GM12878 (cell line): ENCODE measurements at regions not wholly inside any gene's neighbourhood (a gene's known extent, or its start where the extent isn't known, plus 50 kb on each side); places are given as distances from the start of the nearest gene placed in this dataset.

Source experiments
- ATAC-seq: fragments of 200-7000 bp; cut with Tn5 transposase; 3 replicates; pipeline ENCODE4 v1.9.1; 2020; ENCODE audit warnings: mild to moderate bottlenecking, moderate library complexity
- BruUV-seq: library from RNA; stranded (reverse); fragments of 400-500 nt; replicated peaks from 2 replicates; lab custom pipeline; 2021; lab: Mats Ljungman, UMichigan
- CTCF ChIA-PET: fragments of 300-600 bp; sonication (Branson Sonifier 250); formaldehyde crosslinking; extraction: SDS; loops from one replicate; lab custom pipeline; 2021; ENCODE audit warnings: inconsistent platforms; lab: Yijun Ruan, JAX
- POLR2A ChIA-PET: fragments of 350-600 bp; formaldehyde crosslinking; extraction: SDS; loops from one replicate; lab custom pipeline; 2021; ENCODE audit warnings: inconsistent platforms; lab: Charles Lee
- RAD21 ChIA-PET: fragments of 300-600 bp; sonication (Branson Sonifier 250); formaldehyde crosslinking; loops from one replicate; lab custom pipeline; 2023; ENCODE audit warnings: antibody characterized with exemption; ENCODE audit not compliant: unreplicated experiment; lab: Charles Lee
- SMC1A ChIA-PET: fragments of 300-600 bp; sonication (Branson Sonifier 250); formaldehyde crosslinking; loops from one replicate; lab custom pipeline; 2023; ENCODE audit not compliant: unreplicated experiment, uncharacterized antibody; lab: Charles Lee
- DNase-seq: peaks from one replicate; pipeline ENCODE4 v3.0.0-alpha.2; 2011; ENCODE audit warnings: low read depth, low spot score
- FAIRE-seq: peaks from 3 replicates; lab custom pipeline; 2011; peaks lifted over from hg19 to GRCh38; lab: Jason Lieb, UNC
- H2AFZ ChIP-seq: 2 replicates; pipeline ENCODE4 v1.6.0; 2011; ENCODE audit warnings: low read depth, low read length, control low read depth; ENCODE audit not compliant: control insufficient read depth
- H3K27ac ChIP-seq: 2 replicates; pipeline ENCODE4 v1.5.1; 2011; ENCODE audit warnings: control low read depth; ENCODE audit not compliant: control insufficient read depth, insufficient read depth
- H3K27me3 ChIP-seq, 2 experiments: replicated peaks in 1 of 2; 2 replicates each; pipeline versions ENCODE4 v1.6.0 to v1.6.1; 2011; ENCODE audit warnings: low read length in 1 of 2; ENCODE audit not compliant: control insufficient read depth in 2 of 2, insufficient read depth in 2 of 2
- H3K36me3 ChIP-seq, 2 experiments: 2 replicates each; pipeline ENCODE4 v1.5.1; 2011; ENCODE audit warnings: low read length in 1 of 2; ENCODE audit not compliant: control insufficient read depth in 2 of 2, insufficient read depth in 2 of 2
- H3K4me1 ChIP-seq: 2 replicates; pipeline ENCODE4 v1.6.1; 2011; ENCODE audit warnings: mild to moderate bottlenecking, low read length, moderate library complexity, mixed read lengths; ENCODE audit not compliant: control insufficient read depth, insufficient read depth
- H3K4me2 ChIP-seq: 2 replicates; pipeline ENCODE4 v1.6.0; 2011; ENCODE audit warnings: control low read depth; ENCODE audit not compliant: control insufficient read depth, insufficient read depth
- H3K4me3 ChIP-seq: fragments of 200-600 bp; sonication (generic); 2 replicates; pipeline ENCODE4 v1.5.1; 2016
- H3K79me2 ChIP-seq: 2 replicates; pipeline ENCODE4 v1.6.0; 2011; ENCODE audit warnings: low read length; ENCODE audit not compliant: control insufficient read depth, insufficient read depth
- H3K9ac ChIP-seq: 2 replicates; pipeline ENCODE4 v1.8.0; 2011; ENCODE audit warnings: low read length, control low read depth, mixed read lengths; ENCODE audit not compliant: control insufficient read depth, insufficient read depth
- H3K9me3 ChIP-seq: replicated peaks from 3 replicates; pipeline ENCODE4 v1.5.1; 2011; ENCODE audit warnings: mild to moderate bottlenecking, low read length; ENCODE audit not compliant: control insufficient read depth, insufficient read depth
- H4K20me1 ChIP-seq: 2 replicates; pipeline ENCODE4 v1.6.0; 2011; ENCODE audit not compliant: control insufficient read depth, insufficient read depth
- CREB1 ChIP-seq: IDR thresholded peaks from 2 replicates; pipeline ENCODE4 v1.6.1; 2012; ENCODE audit warnings: low read depth, mild to moderate bottlenecking, inconsistent platforms
- GATAD2B ChIP-seq: fragments of 450-650 bp; conservative IDR thresholded peaks from 2 replicates; pipeline ENCODE4 v1.6.1; 2017; ENCODE audit warnings: low read depth, mild to moderate bottlenecking, moderate library complexity
- IRF3 ChIP-seq: fragments of 450-650 bp; IDR thresholded peaks from 2 replicates; pipeline ENCODE4 v1.6.1; 2014; ENCODE audit warnings: mild to moderate bottlenecking
- KLF5 ChIP-seq: fragments of 450-650 bp; IDR thresholded peaks from 2 replicates; pipeline ENCODE4 v1.6.1; 2014; ENCODE audit warnings: mild to moderate bottlenecking; ENCODE audit not compliant: partially characterized antibody
- SUZ12 ChIP-seq: fragments of 200-600 bp; sonication (generic); IDR thresholded peaks from one replicate; pipeline ENCODE4 v1.6.1; 2018; ENCODE audit warnings: antibody characterized with exemption, mild to moderate bottlenecking; ENCODE audit not compliant: unreplicated experiment
- ZNF274 ChIP-seq: IDR thresholded peaks from one replicate; pipeline ENCODE4 v1.8.0; 2011; ENCODE audit not compliant: insufficient read length, insufficient read depth
- WGBS: methylation state at CpG from one replicate; pipeline ENCODE4 v1.1.6; 2016; ENCODE audit warnings: low lambda C conversion rate; ENCODE audit not compliant: insufficient replicate concordance, insufficient coverage; ENCODE audit errors: missing lambda C conversion rate; 5-methylcytosine and 5-hydroxymethylcytosine counted together
- in situ Hi-C: fragments of 300-500 bp; cut with MboI; formaldehyde crosslinking; loops from 9 replicates; pipeline ENCODE4 v1.14.3; 2018; ENCODE audit warnings: mixed read lengths
- intact Hi-C: fragments of 100-400 bp; cut with micrococcal nuclease; formaldehyde crosslinking; loops from one replicate; pipeline ENCODE4 v1.14.2; 2022; ENCODE audit not compliant: unreplicated experiment

GRCh38 chr7:27030393-27031050 lies 65.3 kb downstream of the HOXA1 start:
- in situ Hi-C loops (no loop called here), intact Hi-C loops (no loop called here)
- BruUV-seq = no TSS peak
- H3K36me3 ChIP-seq = no peaks in the 10 kb centered on the region
- DNase-seq (no peak), FAIRE-seq (no peak), ATAC-seq (no peak)
- H4K20me1 ChIP-seq = no peaks in the 10 kb centered on the region
- no peaks in the 10 kb centered on the region for H3K9me3 ChIP-seq
- 86% methylated on average over 7 of the region's 7 CpGs for WGBS
- H3K79me2 ChIP-seq = no peaks in the 10 kb centered on the region
- H3K27me3 ChIP-seq = no peaks in the 10 kb centered on the region
- ChIA-PET CTCF (no interaction called here), POLR2A (no interaction called here), SMC1A (interaction anchor here (0.6 to 1.7 kb wide), 8 partner anchors 16 to 791 kb away, joined by 3 to 7 read pairs (median 3); no protein-coding TSS in a partner anchor), RAD21 (no interaction called here)
- TF ChIP-seq KLF5 = no peak
- no peak for TF ChIP-seq CREB1
- TF ChIP-seq ZNF274 = no peak
- peaks cover 6% of the 10 kb centered on the region; the same call in 1 of the 2 replicates for H3K4me1 ChIP-seq
- no peak overlapping the region for H3K9ac ChIP-seq
- H3K4me3 ChIP-seq = no peak overlapping the region
- no peak overlapping the region for H2AFZ ChIP-seq
- H3K27ac ChIP-seq = no peak overlapping the region
- no peak overlapping the region for H3K4me2 ChIP-seq

- no peak overlapping the region for H3K4me3 ChIP-seq
- no peak for ATAC-seq
- no peaks in the 10 kb centered on the region for H3K27me3 ChIP-seq
- intact Hi-C loops = no loop called here
- H3K27ac ChIP-seq = no peak overlapping the region
- H3K4me1 ChIP-seq = no peaks in the 10 kb centered on the region
- in situ Hi-C loops = no loop called here
- ChIA-PET SMC1A (no interaction called here), POLR2A (no interaction called here), CTCF (no interaction called here), RAD21 (no interaction called here)
- DNase-seq = no peak
- no peak overlapping the region for H3K9ac ChIP-seq
- H3K79me2 ChIP-seq = no peaks in the 10 kb centered on the region
- BruUV-seq = no TSS peak
- H3K4me2 ChIP-seq = no peak overlapping the region
- no peaks in the 10 kb centered on the region for H4K20me1 ChIP-seq
- H3K36me3 ChIP-seq = no peaks in the 10 kb centered on the region
- TF ChIP-seq CREB1 (no peak), IRF3 (no peak), SUZ12 (no peak), GATAD2B (no peak)
- no peak overlapping the region for H2AFZ ChIP-seq
- H3K9me3 ChIP-seq = no peaks in the 10 kb centered on the region
- no peak for FAIRE-seq
- WGBS = 26% methylated on average over 8 of the region's 8 CpGs
Observed at GRCh38 chr7:27025270-27025669, 70.5 kb downstream of the HOXA1 start.
